ENCODE measurements at regions not wholly inside any gene's neighbourhood (a gene's known extent, or its start where the extent isn't known, plus 50 kb on each side); places are given as distances from the start of the nearest gene placed in this dataset.

DNA sequence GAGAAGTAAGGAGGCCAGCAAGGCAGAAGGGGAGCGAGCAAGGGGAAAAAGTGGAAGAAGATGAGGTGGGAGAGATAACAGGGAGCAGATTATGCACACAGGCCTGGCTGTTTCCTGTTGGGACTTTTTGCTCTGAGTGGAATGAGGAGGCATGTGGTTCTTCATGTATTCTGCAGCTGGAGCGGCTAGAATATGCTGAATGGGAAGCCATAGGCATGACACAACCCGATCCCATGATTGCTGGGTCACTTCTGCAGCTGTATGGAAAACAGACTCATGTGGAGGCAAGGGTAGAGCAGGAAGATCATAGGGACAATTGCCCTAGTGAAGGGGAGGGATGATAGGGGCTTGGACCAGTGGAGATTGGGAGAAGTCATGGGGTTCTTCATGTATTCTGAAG, 206.0 kb upstream of the SUCLG2 start:
- DNase-seq, result no peak

DNA sequence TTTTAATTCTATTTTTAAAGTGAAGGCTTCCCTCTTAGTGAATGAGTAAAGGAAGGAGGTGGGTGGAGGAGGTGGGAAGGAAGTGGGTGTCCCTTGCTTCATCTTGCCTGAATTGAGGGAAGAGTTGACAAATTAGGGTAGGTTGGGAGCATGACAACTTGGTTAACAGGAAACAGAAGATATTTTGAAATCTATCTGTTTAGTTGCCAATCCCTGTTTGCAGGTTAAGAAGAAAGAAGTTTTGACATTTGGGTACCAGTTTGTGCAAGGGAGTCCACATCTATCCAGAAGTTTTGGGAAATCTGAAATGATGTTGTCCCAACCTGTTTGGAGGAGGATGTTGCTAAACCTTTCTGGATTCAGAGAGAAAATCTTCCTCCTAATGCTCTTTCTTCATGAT, 204.1 kb upstream of the SUCLG2 start:
- DNase-seq, result no peak

DNA sequence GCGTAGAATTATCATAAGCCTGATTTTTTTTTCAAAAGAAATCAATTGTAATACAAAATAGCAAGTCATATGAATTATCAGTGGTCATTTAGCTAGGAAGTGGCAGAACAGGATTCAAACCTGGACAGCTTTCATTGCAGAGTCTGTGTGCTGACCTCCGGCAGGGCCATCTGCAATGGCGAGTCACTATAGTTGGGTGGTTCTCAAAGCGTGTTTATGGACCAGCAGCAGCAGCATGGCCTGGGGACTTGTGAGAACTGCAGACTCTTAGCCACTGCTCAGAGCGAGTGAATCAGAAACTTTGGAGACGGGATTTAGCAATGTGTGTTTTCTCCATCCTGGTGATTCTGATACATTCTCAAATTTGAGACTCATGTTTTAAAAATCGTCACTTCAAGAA, 202.3 kb upstream of the SUCLG2 start:
- DNase-seq, result no peak

DNA sequence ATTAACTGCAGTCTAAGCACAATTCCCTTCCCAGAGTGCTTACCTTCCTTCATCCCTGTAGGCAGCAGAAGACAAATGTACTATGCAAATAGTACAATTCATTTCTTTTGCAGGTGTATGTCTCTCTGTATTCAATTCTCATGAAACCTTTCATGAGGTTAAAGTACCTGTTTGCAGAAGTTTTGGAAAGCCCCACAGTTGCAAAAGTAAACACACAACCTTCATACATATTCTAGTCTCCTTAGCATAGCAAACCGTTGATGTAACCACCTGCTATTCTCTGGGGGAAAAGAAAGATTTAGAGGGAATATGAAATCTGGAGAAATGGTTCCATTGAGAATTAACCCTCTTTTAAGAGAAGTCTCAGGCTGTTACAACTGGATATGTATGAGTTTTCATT, 200.3 kb upstream of the SUCLG2 start:
- no peak for DNase-seq

DNA sequence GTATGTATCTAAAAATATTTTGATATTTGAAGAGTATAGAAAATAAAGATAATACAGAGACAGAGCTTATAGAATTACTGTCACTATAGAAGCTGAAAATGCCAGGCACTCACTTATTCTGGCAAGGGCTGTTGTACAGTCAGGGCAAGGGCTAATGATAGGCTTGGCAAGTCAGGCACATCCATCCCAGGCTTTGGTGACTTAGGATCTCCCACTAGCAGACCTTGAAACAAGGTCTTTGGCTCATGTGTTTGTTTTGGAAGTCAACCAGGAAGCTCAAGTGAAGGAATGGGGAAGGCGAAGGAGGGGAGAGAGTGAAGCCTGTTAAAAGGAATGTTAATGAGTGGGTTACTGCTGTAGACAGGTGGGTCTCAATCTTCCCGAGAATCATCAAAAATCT, 199.1 kb upstream of the SUCLG2 start:
- DNase-seq, result no peak

DNA sequence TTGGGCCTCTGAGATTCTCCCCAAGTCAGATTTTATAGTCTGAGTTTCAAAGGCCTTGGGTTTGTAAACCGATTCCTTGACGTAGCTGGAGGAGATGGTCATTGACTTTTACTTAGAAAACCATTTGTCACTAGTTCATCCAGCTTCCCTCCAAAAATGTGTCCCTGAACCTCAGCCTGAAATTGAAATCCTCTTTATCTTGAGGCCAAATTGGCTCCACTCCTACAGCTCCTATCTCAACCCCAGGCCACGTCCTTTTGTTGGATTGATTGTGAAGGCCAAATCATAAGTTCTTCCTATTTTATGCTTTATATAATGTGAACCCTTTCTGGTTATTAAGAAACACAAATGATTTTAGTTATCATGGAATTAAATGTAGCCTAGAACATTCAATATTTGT, 193.9 kb upstream of the SUCLG2 start:
- no peak for DNase-seq

DNA sequence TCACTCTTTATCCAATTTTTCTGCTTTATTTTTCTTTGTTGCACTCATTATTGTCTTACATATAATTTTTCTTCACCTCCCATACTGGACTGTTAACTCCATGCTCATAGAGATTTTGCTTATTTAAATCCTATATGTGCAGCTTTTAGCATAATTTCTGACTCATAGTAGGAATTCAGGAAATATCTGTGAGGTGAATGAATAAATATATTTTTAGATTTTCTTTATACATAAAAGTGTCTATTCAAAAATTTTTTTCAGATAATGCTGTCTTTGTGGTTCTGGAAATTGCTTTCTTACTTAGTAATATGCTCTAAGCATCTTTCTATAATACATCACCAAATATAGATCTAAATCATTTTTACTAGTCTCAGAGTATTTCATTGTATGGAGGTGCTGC, 191.8 kb upstream of the SUCLG2 start:
- DNase-seq, result no peak

DNA sequence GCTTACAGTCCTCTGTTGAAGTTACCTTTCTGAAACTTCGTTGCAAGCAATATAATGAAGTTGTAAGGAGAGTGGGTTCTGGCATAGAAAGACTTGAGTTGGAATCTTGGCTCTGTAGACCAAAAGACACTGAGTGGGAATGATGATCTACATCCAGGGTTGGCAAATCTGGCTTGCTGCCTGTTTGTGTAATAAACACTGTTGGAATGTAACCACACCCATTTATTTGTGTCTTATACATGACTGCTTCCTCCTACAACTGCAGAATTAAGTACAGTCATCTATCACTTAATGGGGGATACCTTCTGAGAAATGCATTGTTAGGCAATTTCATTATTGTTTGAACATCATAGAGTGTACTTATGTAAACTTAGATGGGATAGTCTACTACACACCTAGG, 178.4 kb upstream of the SUCLG2 start:
- DNase-seq, result no peak

DNA sequence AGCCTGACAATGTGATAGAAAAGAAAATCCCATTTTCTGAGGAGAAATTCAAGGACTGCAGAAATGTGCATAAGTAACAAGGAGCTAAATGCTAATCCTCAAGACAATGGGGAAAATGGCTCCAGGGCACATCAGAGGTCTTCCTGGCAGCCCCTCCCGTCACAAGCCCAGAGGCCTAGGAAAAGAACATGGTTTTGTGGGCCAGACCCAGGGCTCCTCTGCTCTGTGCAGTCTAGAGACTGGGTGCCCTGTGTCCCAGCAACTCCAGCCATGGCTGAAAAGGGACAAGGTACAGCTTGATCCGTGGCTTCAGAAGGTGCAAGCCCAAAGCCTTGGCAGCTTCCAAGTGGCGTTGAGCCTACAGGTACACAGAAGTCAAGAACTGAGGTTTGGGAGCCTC, 176.8 kb upstream of the SUCLG2 start:
- no peak for DNase-seq

DNA sequence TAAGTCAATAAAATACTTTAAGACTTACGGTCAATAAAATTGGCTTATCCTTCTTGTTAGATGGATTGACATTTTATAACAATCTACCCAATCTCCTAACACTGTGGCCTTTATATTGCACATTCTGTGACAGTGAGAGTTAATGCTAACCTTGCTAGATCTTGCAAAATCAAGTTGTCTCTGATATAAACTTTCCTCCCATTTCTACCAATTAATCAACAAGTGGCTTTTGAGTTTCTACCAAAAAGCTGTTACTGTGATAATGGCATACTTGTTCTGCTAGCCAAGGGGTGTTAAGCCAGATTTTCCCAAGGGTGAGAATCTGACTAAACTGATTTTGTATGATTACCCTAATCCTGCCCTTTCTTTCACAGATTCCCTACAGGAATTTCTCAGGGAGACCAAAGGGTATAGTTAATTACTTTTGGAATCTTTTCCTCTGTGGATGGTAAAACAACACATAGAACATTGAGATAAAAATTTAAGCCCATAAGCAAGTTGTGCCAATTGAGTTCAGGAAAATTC, 174.1 kb upstream of the SUCLG2 start:
- no peak for DNase-seq

DNA sequence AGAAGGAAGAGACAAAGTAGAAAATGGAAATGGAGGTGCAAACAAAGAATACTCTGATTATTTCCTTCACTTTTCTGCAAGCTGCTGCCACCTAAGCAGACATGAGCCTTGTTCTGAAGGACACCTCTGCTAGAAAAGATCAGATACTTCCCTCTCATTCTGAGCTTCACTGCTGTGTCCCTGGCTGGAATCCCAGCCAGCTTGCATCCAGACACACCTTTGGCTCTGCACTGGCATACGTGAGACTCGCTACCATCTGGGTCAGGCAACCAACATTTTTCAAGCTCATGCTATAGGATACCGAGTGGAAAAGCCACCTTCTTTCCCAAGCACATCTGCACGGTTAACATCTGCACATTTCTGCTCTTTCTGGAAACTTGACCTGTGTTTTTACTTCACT, 166.7 kb upstream of the SUCLG2 start:
- DNase-seq, result no peak

DNA sequence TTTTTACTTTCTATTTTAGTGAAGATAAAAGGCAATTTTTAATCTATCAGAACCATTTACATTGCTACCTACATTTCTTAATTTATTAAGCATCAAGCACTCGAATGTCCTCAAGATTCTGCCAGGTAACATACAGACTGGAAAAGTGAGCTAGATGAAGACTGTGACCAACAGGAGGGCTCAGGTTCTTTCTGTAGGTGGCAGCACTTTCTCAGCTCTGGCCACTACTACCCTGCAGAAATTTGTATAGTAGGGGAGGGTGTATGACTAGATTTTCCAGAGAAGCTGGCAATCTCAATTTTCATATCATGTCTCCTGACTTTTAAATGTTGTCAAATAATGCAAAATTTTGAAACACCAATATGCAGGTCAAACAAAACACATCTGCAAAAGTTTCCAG, 165.0 kb upstream of the SUCLG2 start:
- no peak for DNase-seq

DNA sequence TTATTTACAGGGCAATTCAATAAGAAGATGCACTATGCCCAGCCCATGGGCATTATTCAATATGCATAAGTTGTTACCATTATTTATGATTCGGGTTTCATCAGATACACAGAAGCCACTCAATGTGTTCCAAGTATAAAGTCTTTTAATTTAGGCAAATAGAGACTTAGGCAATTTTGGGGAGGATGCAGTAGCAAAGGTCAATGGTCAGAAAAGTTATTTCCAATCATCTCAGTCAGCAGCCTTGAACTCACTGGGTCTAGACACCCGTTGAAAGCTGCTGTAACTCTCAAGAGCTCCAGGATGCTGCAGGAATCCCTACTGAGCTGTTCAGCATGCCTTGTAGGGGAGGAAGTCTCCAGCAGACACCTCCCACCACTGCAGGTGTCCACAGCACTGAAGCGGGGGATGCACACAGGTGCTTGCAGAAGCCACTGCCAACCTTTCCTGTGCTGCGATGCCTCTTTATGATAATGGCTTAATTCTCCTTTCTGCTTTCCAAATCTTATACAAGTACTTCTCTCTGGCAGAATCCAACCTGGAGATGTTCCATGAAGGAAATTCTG, 155.0 kb upstream of the SUCLG2 start:
- DNase-seq, result no peak

DNA sequence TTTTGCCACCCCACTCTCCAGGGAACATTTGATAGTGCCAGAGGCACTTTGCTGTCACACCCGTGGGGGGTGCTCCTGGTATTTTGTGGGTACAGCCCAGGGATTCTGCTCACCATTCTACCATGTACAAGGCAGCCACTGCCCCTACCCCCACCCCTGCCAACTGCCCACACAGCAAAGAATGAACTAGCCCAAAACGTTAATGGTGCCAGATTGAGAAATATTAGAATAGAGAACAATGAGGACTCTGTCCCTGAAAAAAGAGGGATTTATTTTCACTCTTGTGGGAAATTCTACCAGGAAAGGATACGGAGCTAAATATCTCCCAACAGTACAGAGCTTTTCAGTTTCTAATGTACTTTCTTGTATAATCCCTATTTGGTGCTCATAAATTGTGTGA, 154.5 kb upstream of the SUCLG2 start:
- no peak for DNase-seq

DNA sequence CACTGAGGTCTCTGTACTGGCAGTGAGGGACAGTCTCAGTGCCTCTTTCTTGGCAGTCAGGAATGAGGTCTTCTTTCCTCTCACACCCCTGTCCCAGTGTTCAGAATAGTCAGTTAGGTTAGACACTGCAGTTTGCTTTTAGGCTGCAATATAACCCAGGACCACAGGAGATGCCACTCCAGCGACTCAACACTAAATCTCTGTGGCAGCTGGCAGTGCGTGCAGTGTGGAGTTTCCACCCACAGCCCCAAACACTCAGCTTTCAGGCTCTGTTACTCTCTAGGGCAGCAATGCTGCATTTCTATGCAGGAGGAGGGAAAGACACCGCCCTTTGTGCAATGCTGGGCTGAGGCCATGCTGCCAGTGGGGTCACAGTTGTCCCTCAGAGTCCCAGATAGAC, 150.2 kb upstream of the SUCLG2 start:
- DNase-seq, result no peak

DNA sequence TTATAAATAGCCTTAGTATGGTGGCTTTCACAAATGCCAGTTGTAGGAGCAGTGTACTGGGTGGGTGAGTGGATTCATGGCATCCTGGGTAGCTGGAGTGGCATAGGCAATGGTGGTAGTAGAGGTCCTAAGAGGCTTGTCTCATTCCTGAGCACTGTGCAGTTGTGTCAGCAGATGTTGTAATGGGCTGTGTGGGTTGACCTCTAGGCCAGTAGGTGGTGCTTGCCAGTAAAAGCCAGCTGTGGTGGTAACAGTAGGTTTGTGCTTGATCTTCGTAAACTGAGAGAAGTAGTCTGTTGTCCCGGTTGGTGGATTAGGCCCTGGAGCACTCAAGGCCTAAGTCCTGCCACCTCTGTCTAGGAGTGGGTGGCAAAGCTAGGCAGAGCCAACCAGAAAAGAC, 149.7 kb upstream of the SUCLG2 start:
- DNase-seq, result no peak

DNA sequence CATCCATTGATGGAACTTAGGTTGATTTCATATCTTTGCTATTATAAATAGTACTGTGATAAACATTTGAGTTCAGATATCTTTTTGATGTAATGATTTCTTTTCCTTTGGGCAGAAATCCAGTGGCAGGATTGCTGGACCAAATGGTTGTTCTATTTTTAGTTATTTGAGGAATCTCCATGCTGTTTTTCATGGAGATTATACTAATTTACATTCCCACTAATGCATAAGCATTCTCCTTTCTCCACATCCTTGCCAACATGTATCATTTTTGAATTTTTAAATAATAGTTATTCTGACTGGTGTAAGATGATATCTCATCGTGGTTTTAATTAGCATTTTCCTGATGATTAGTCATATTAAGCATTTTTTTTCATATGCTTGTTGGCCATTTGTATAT, 144.0 kb upstream of the SUCLG2 start:
- DNase-seq, result no peak

DNA sequence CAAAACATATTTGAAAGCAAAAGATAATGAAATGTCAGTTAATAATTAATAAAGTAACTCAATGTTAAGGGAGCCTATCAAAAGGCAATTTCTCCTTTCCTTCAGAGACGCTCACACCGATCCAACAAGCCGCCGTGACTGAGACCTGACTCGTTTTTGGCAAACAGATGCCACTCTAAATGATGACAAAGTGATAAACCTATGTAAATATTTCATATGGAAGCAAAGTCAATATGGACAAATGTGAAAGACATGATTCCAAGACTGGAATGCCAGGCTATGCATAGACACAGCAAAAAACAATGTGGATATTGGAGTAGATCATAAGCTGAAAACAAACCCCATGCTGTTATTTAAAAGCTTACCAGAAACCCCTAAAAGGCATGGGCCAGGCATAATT, 137.2 kb upstream of the SUCLG2 start:
- DNase-seq, result no peak

DNA sequence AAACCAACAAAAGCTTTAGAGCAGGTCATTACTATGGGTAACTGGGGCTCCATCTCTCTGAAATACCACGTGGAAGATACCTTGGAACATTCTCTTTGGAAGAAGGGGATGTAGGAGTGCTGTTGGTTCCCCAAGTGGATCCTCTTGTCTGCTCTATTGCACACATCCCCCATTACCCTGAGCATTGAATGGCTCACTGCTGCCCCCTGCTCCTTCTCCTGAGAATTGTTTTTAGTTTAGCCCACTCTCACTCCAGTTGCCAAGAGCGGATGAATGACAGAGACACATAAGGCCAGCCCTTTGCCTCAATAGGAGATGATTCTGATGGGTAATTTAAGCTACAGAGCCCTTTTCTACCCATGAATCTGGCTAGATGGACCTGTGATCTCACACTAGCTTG, 135.6 kb upstream of the SUCLG2 start:
- no peak for DNase-seq

DNA sequence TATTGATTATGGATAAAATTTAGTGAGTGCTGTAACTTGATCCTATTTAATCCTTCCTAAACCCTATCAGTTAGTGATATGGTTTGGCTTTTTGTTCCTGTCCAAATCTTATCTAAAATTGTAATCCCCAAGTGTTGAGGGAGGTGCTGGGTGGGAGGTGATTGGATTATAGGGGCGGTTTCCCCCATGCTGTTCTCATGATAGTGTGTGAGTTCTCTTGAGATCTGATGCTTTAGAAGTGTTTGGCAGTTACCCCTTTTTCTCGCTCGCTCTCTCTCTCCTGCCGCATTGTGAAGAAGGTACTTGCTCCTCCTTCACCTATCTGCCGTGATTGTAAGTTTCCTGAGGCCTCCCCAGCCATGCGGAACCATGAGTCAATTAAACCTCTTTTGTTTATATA, 134.0 kb upstream of the SUCLG2 start:
- no peak for DNase-seq

DNA sequence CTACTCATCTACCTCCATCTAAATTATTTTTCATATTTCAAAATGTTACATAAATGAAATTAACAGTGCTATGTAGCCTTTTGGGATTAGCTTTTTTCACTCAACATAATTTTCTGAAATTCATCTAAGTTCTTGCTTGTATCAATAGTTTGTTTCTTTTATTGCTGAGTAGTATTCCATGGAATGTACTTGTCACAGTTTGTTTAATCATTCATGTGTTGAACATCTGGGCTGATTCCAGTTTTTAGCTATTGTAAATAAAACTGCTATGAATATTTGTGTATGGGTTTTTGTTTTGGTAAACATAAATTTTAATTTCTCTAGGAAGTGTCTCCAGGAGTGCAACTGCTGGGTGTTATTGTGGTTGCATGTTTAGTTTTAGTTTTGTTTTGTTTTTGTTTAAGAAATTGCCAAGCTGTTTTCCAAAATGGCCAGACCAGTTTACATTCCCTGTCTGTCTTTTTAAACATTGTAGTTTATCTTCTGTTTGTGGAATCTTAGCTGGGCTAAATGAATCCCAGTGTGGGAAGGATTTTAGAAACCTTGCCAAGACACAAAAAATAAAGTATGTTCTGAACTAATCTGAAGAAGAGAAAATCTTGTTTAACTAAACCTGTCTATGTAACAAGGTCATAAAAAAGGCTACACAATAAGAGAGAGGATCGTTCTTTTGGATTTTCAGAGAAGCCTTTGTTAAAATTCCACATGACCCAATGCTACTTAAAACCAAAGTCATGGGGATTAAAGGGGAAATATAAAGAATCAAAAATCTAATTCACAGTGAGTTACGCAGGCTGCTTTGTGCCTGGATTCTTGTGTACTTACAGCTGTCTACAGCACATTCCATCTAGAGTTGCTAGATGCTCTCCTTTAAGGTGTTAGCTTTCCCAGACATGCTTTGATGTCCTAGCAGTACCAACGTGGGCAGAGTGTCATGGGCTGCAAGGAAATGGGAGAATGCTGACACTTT, 129.2 kb upstream of the SUCLG2 start:
- no peak for DNase-seq

DNA sequence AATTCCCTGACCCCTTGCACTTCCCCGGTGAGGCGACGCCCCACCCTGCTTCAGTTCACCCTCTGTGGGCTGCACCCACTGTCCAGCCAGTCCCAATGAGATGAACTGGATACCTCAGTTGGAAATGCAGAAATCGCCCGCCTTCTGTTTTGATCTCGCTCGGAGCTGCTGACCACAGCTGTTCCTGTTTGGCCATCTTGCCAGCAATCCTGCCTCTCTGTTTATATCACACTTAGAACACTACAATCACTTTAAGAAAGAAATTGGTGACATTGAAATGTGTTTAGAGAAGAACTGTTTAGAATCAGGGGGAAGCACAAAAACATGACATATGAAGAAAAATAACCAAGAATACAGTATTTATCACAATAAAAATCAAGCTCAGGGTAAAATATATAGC, 127.5 kb upstream of the SUCLG2 start:
- no peak for DNase-seq

DNA sequence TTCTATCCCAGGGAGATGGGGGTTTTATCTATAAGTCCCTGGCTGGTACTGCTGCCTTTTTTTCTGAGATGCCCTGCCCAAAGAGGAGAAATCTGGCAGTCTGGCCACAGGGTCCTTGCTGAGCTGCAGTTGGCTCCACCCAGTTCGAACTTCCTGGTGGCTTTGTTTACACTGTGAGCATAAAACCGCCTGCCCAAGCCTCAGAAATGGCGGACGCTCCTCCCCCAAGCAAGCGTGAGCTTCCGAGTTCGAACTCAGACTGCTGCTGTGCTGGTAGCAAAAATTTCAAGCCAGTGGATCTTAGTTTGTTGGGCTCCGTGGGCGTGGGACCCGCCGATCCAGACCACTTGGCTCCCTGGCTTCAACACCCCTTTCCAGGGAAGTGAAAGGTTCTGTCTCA, 126.8 kb upstream of the SUCLG2 start:
- no peak for DNase-seq

DNA sequence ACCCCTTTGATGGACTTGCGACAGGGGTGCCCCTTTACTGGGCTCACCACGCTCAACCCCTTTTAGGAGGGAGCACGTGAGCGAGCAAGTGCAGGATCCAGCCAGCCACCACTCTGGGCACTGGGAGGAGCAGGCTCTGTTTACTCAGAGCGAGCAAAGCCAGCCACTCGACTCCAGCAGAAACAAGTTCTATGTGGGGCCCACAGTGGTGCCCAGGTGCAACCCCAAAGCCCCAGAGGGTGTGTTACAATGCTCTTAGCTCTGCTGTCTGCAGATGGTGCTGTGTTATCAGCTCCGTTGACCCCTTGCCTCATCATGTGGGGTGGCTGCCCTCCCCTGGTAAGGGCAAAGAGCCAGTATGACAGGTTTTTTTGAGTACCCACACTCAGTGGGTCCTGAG, 120.3 kb upstream of the SUCLG2 start:
- peak; percentile 35 for DNase-seq

DNA sequence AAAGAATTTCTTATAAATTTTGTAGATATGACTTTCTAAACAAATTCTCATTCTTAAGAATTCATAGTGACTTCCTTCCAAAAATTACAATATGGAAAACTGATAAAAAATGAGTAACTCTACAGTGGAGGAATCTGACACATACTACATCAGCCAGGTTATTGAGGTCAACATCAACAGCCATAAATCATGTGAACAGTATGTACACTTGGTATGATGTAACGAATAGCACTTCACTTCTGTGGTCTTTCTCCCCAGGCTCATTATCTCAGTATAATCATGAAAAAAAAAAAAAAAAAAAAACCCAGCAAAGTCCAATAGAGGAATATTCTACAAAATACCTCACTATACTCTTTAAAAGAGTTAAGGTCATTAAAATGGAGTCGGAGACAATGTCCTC, 111.2 kb upstream of the SUCLG2 start:
- no peak for DNase-seq

Measured in NCI-H510A (cell line).